A673 (cell line): ENCODE measurements at regions not wholly inside any gene's neighbourhood (a gene's known extent, or its start where the extent isn't known, plus 50 kb on each side); places are given as distances from the start of the nearest gene placed in this dataset.

Experiments
- BruUV-seq: library from RNA; stranded (reverse); fragments of 400-500 nt; replicated peaks from 2 replicates; lab custom pipeline; 2021; lab: Mats Ljungman, UMichigan
- CTCF ChIA-PET: fragments of 300-600 bp; sonication (Branson Sonifier 250); formaldehyde crosslinking; loops from one replicate; lab custom pipeline; 2022; ENCODE audit warnings: antibody characterized with exemption; lab: Charles Lee
- POLR2A ChIA-PET: fragments of 300-600 bp; sonication (Branson Sonifier 250); formaldehyde crosslinking; loops from one replicate; lab custom pipeline; 2022; ENCODE audit warnings: antibody characterized with exemption; ENCODE audit not compliant: low non-redundant PET; lab: Charles Lee
- DNase-seq: peaks from one replicate; pipeline ENCODE4 v3.0.0-alpha.2; 2015; ENCODE audit warnings: low spot score
- H3K27ac ChIP-seq: fragments of 200-600 bp; sonication (generic); 2 replicates; pipeline ENCODE4 v1.5.1; 2016; ENCODE audit warnings: mixed run types, low read depth, mild to moderate bottlenecking, mixed read lengths, antibody characterized with exemption, low read length; ENCODE audit not compliant: poor library complexity, severe bottlenecking
- H3K27me3 ChIP-seq: fragments of 200-600 bp; sonication (generic); replicated peaks from 2 replicates; pipeline ENCODE4 v1.6.1; 2017; ENCODE audit warnings: mixed run types, low read depth, mild to moderate bottlenecking, mixed read lengths, antibody characterized with exemption, low read length; ENCODE audit not compliant: insufficient read depth, poor library complexity
- H3K36me3 ChIP-seq: fragments of 200-600 bp; sonication (generic); 2 replicates; pipeline ENCODE4 v1.6.1; 2016; ENCODE audit warnings: mixed run types, mild to moderate bottlenecking, mixed read lengths, antibody characterized with exemption, low read length; ENCODE audit not compliant: insufficient read depth, poor library complexity, severe bottlenecking
- H3K4me1 ChIP-seq: fragments of 200-600 bp; sonication (generic); 2 replicates; pipeline ENCODE4 v1.6.1; 2017; ENCODE audit warnings: mixed run types, mild to moderate bottlenecking, mixed read lengths, antibody characterized with exemption, low read length; ENCODE audit not compliant: insufficient read depth, poor library complexity, severe bottlenecking
- H3K4me3 ChIP-seq: fragments of 200-600 bp; sonication (generic); 2 replicates; pipeline ENCODE4 v1.5.1; 2016; ENCODE audit warnings: low read depth, mixed run types, mild to moderate bottlenecking, mixed read lengths, low read length; ENCODE audit not compliant: poor library complexity, severe bottlenecking
- H3K9me3 ChIP-seq: fragments of 200-600 bp; sonication (generic); 2 replicates; pipeline ENCODE4 v1.6.1; 2016; ENCODE audit warnings: mixed run types, low read depth, mild to moderate bottlenecking, mixed read lengths, antibody characterized with exemption, low read length; ENCODE audit not compliant: poor library complexity, severe bottlenecking
- EZH2 ChIP-seq: fragments of 200-600 bp; sonication (generic); IDR thresholded peaks from 2 replicates; pipeline ENCODE4 v1.6.1; 2017; ENCODE audit warnings: borderline replicate concordance, low read depth, mild to moderate bottlenecking, mixed read lengths, antibody characterized with exemption, low read length; ENCODE audit not compliant: poor library complexity, severe bottlenecking
- intact Hi-C: fragments of 100-400 bp; cut with micrococcal nuclease; formaldehyde crosslinking; loops from one replicate; pipeline ENCODE4 v1.10.0; 2022; ENCODE audit not compliant: unreplicated experiment
- TF ChIP-seq, protein P1 (sequence below): fragments of 300-800, 200-600 bp; sonication (generic); conservative IDR thresholded peaks from 2 replicates; pipeline ENCODE4 v1.5.1; 2017; ENCODE audit warnings: low read depth, mild to moderate bottlenecking, antibody characterized with exemption, low read length, moderate library complexity, mixed read lengths

DNA sequence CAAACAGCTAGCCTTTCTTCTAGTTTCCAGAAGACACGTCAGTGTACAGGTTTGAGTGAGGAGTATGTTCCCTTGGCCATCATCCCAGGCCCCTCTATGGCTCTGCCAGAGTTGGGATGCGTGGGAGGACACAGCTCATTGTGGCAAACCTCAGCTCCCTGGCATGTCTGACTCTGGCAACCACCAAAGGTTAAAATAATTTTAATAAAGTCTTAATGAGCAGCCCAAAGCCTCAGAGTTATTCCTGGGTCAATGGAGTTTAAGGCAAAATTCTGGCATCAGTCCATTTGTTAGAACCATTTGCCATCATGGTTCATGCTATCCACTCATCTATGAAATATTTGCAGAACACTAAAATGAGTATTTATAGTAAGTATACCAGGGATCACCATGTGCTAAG, 79.8 kb upstream of the PAPPA start:
- H3K9me3 ChIP-seq, result no peaks in the 10 kb centered on the region
- no peaks in the 10 kb centered on the region for H3K4me1 ChIP-seq
- no peak for TF ChIP-seq EZH2
- TF ChIP-seq, protein P1, sequence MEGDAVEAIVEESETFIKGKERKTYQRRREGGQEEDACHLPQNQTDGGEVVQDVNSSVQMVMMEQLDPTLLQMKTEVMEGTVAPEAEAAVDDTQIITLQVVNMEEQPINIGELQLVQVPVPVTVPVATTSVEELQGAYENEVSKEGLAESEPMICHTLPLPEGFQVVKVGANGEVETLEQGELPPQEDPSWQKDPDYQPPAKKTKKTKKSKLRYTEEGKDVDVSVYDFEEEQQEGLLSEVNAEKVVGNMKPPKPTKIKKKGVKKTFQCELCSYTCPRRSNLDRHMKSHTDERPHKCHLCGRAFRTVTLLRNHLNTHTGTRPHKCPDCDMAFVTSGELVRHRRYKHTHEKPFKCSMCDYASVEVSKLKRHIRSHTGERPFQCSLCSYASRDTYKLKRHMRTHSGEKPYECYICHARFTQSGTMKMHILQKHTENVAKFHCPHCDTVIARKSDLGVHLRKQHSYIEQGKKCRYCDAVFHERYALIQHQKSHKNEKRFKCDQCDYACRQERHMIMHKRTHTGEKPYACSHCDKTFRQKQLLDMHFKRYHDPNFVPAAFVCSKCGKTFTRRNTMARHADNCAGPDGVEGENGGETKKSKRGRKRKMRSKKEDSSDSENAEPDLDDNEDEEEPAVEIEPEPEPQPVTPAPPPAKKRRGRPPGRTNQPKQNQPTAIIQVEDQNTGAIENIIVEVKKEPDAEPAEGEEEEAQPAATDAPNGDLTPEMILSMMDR, result no peak
- no peak overlapping the region for H3K27ac ChIP-seq
- no TSS peak for BruUV-seq
- H3K27me3 ChIP-seq, result no peaks in the 10 kb centered on the region
- ChIA-PET POLR2A (no interaction called here), CTCF (no interaction called here)
- no peak for DNase-seq
- intact Hi-C loops, result no loop called here
- no peak overlapping the region for H3K4me3 ChIP-seq
- no peaks in the 10 kb centered on the region for H3K36me3 ChIP-seq

DNA sequence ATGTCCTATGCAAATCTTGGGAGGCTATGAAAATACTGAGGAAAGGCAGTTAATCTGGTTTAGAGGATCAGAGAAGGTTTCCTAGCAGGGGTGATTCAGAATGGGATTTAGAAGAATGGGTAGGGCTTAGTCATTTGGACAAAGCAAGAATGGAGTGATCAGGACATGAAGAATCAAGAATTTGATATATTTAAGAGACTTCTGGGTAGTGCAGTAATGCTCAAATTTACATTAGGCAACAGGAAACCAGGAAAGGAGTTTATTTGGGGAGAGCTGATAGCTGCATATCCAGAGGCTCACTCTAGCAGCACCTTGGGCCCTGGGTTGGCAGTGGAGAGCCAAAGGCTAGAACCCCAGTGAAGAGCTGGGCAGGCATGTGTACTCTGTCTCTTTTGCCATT, 78.9 kb upstream of the PAPPA start:
- BruUV-seq, result no TSS peak
- POLR2A ChIA-PET, result no interaction called here
- peak; percentile 38 for DNase-seq

DNA sequence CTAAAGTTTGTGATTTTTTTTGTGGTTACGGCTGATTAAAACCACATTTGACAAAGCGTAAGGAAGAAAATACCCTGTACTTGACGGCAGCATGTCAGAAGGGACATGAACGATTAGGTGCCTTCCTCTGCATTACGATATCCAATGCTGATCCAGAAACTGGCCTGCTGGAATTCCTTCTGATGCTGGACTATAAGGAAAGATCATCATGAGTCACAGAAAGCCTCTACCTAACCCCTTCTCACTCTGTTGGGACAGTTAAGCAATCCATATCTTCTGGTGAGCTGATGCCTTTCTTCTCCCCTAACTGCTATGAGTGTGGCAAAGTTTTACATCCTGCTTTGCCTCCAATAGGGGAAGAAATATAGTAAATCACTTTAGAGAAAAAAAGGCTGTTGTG, 78.4 kb upstream of the PAPPA start:
- DNase-seq, result no peak
- BruUV-seq, result no TSS peak
- TF ChIP-seq, protein P1, result no peak
- no peak for TF ChIP-seq EZH2
- Histone ChIP-seq H3K36me3 (no peaks in the 10 kb centered on the region), H3K4me1 (no peaks in the 10 kb centered on the region), H3K9me3 (no peaks in the 10 kb centered on the region), H3K27me3 (no peaks in the 10 kb centered on the region), H3K4me3 (no peak overlapping the region), H3K27ac (no peak overlapping the region)
- CTCF ChIA-PET, result no interaction called here
- POLR2A ChIA-PET, result no interaction called here
- intact Hi-C loops, result no loop called here

More for the DNA sequence above, 78.9 kb upstream of the PAPPA start:
- Histone ChIP-seq H3K27ac (no peak overlapping the region), H3K27me3 (no peaks in the 10 kb centered on the region), H3K36me3 (no peaks in the 10 kb centered on the region), H3K4me1 (no peaks in the 10 kb centered on the region), H3K4me3 (no peak overlapping the region), H3K9me3 (no peaks in the 10 kb centered on the region)
- CTCF ChIA-PET, result interaction anchor here (0.7 kb wide), 1 partner anchor 49 kb away, joined by 3 read pairs; no protein-coding TSS in a partner anchor
- TF ChIP-seq, protein P1, result no peak
- no peak for TF ChIP-seq EZH2
- intact Hi-C loops, result no loop called here
